HUDEP-2 (cell line): ENCODE measurements at regions not wholly inside any gene's neighbourhood (a gene's known extent, or its start where the extent isn't known, plus 50 kb on each side); places are given as distances from the start of the nearest gene placed in this dataset.

Experiments used
- DNase-seq, 76 experiments: peaks; one replicate each; lab custom pipeline; 2025; ENCODE audit not compliant: unreplicated experiment in 76 of 76; lab: John Stamatoyannopoulos, UW

- DNase-seq = no peak
Observed at GRCh38 chr13:107866941-107867623, 348.3 kb downstream of the LIG4 start.

GRCh38 chr13:107866032-107866940 is 349.1 kb downstream of the LIG4 start:
- no peak for DNase-seq

GRCh38 chr13:107865643-107866031 is 349.7 kb downstream of the LIG4 start:
- DNase-seq = no peak

- no peak for DNase-seq
Observed at GRCh38 chr13:107865318-107865575, 350.1 kb downstream of the LIG4 start.

GRCh38 chr13:107864543-107865317 is 350.6 kb downstream of the LIG4 start:
- DNase-seq = peak in 7 of 76 experiments; percentile 0 to 5 (median 1)

- no peak for DNase-seq
Observed at GRCh38 chr13:107860284-107860683, 355.1 kb downstream of the LIG4 start.

- no peak for DNase-seq
Observed at GRCh38 chr13:107854880-107855279, 360.5 kb downstream of the LIG4 start.

- no peak for DNase-seq
Observed at GRCh38 chr13:107852072-107852471, 363.3 kb downstream of the LIG4 start.

- no peak for DNase-seq
Observed at GRCh38 chr13:107851670-107852069, 363.7 kb downstream of the LIG4 start.

GRCh38 chr13:107847406-107847805 is 367.9 kb downstream of the LIG4 start:
- no peak for DNase-seq

- no peak for DNase-seq
Observed at GRCh38 chr13:107846642-107847041, 368.7 kb downstream of the LIG4 start.

- no peak for DNase-seq
Observed at GRCh38 chr13:107845911-107846310, 369.4 kb downstream of the LIG4 start.

- DNase-seq = no peak
Observed at GRCh38 chr13:107843681-107844080, 371.7 kb downstream of the LIG4 start.

- DNase-seq = no peak
Observed at GRCh38 chr13:107843281-107843680, 372.1 kb downstream of the LIG4 start.

GRCh38 chr13:107842562-107843180 is 372.7 kb downstream of the LIG4 start:
- no peak for DNase-seq

GRCh38 chr13:107838588-107839161 is 376.7 kb downstream of the LIG4 start:
- no peak for DNase-seq

GRCh38 chr13:107836685-107837084 is 378.7 kb downstream of the LIG4 start:
- DNase-seq = no peak

GRCh38 chr13:107835339-107836018 is 379.9 kb downstream of the LIG4 start:
- no peak for DNase-seq

GRCh38 chr13:107834717-107835116 is 380.6 kb downstream of the LIG4 start:
- no peak for DNase-seq

- DNase-seq = no peak
Observed at GRCh38 chr13:107834281-107834680, 381.1 kb downstream of the LIG4 start.
